ENCODE measurements at regions not wholly inside any gene's neighbourhood (a gene's known extent, or its start where the extent isn't known, plus 50 kb on each side); places are given as distances from the start of the nearest gene placed in this dataset.

- Mint-ChIP-seq H3K27me3 (ENCODE audit: insufficient read depth, unreplicated experiment) (no peaks in the 10 kb centered on the region), H3K27ac (ENCODE audit: low read depth, unreplicated experiment) (no peak overlapping the region), H3K4me3 (ENCODE audit: unreplicated experiment) (no peak overlapping the region), H3K36me3 (ENCODE audit: insufficient read depth, unreplicated experiment) (no peaks in the 10 kb centered on the region), H3K4me1 (ENCODE audit: insufficient read depth, unreplicated experiment) (no peaks in the 10 kb centered on the region), H3K9me3 (ENCODE audit: unreplicated experiment) (peaks cover 21% of the 10 kb centered on the region)
- ChIA-PET POLR2A (no interaction called here), CTCF (interaction anchor here (0.6 to 2.2 kb wide), 15 partner anchors 8 to 626 kb away, joined by 3 to 8 read pairs (median 3); no protein-coding TSS in a partner anchor)
- no TSS peak for BruUV-seq (replicated peaks)
- intact Hi-C loops (cut with micrococcal nuclease), result no loop called here
- no peak for DNase-seq (ENCODE audit: unreplicated experiment)
- peak; percentile 24 for TF ChIP-seq CTCF (IDR thresholded peaks at IDR 0.05; ENCODE audit: unreplicated experiment)
These were observed 227.6 kb upstream of the ASIC2 start for GRCh38 chr17:33520426-33521330.

- POLR2A ChIA-PET, result no interaction called here
- no peak overlapping the region for H3K4me3 Mint-ChIP-seq (ENCODE audit: unreplicated experiment)
- intact Hi-C loops (cut with micrococcal nuclease), result no loop called here
- no peak for DNase-seq (ENCODE audit: unreplicated experiment)
- H3K36me3 Mint-ChIP-seq (ENCODE audit: insufficient read depth, unreplicated experiment), result no peaks in the 10 kb centered on the region
- H3K4me1 Mint-ChIP-seq (ENCODE audit: insufficient read depth, unreplicated experiment), result no peaks in the 10 kb centered on the region
- no TSS peak for BruUV-seq (replicated peaks)
- H3K27me3 Mint-ChIP-seq (ENCODE audit: insufficient read depth, unreplicated experiment), result no peaks in the 10 kb centered on the region
- TF ChIP-seq CTCF (IDR thresholded peaks at IDR 0.05; ENCODE audit: unreplicated experiment), result no peak
- H3K27ac Mint-ChIP-seq (ENCODE audit: low read depth, unreplicated experiment), result no peak overlapping the region
- peaks cover 19% of the 10 kb centered on the region for H3K9me3 Mint-ChIP-seq (ENCODE audit: unreplicated experiment)
- CTCF ChIA-PET, result interaction anchor here (0.6 kb wide), 2 partner anchors 55 to 482 kb away, joined by 3 read pairs; no protein-coding TSS in a partner anchor
These were observed 228.7 kb upstream of the ASIC2 start for GRCh38 chr17:33521784-33522183.

- no peak for DNase-seq (ENCODE audit: unreplicated experiment)
- POLR2A ChIA-PET, result no interaction called here
- CTCF ChIA-PET, result interaction anchor here (1.0 kb wide), 2 partner anchors 12 to 153 kb away, joined by 3 read pairs; no protein-coding TSS in a partner anchor
- no peak overlapping the region for H3K27ac Mint-ChIP-seq (ENCODE audit: low read depth, unreplicated experiment)
- H3K9me3 Mint-ChIP-seq (ENCODE audit: unreplicated experiment), result peaks cover 17% of the 10 kb centered on the region
- H3K4me3 Mint-ChIP-seq (ENCODE audit: unreplicated experiment), result no peak overlapping the region
- BruUV-seq (replicated peaks), result no TSS peak
- intact Hi-C loops (cut with micrococcal nuclease), result no loop called here
- no peak for TF ChIP-seq CTCF (IDR thresholded peaks at IDR 0.05; ENCODE audit: unreplicated experiment)
- H3K4me1 Mint-ChIP-seq (ENCODE audit: insufficient read depth, unreplicated experiment), result no peaks in the 10 kb centered on the region
- H3K36me3 Mint-ChIP-seq (ENCODE audit: insufficient read depth, unreplicated experiment), result no peaks in the 10 kb centered on the region
- no peaks in the 10 kb centered on the region for H3K27me3 Mint-ChIP-seq (ENCODE audit: insufficient read depth, unreplicated experiment)
These were observed 229.5 kb upstream of the ASIC2 start for GRCh38 chr17:33522623-33523022.

GRCh38 chr17:33523577-33523981, 230.5 kb upstream of the ASIC2 start:
- H3K27ac Mint-ChIP-seq (ENCODE audit: low read depth, unreplicated experiment), result no peak overlapping the region
- BruUV-seq (replicated peaks), result no TSS peak
- no peaks in the 10 kb centered on the region for H3K36me3 Mint-ChIP-seq (ENCODE audit: insufficient read depth, unreplicated experiment)
- ChIA-PET POLR2A (interaction anchor here (0.6 kb wide), 1 partner anchor 10 kb away, joined by 3 read pairs; no protein-coding TSS in a partner anchor), CTCF (interaction anchor here (0.6 to 0.8 kb wide), 2 partner anchors 520 to 646 kb away, joined by 3 to 5 read pairs; no protein-coding TSS in a partner anchor)
- no peaks in the 10 kb centered on the region for H3K27me3 Mint-ChIP-seq (ENCODE audit: insufficient read depth, unreplicated experiment)
- intact Hi-C loops (cut with micrococcal nuclease), result no loop called here
- H3K4me1 Mint-ChIP-seq (ENCODE audit: insufficient read depth, unreplicated experiment), result no peaks in the 10 kb centered on the region
- H3K9me3 Mint-ChIP-seq (ENCODE audit: unreplicated experiment), result peaks cover 27% of the 10 kb centered on the region
- DNase-seq (ENCODE audit: unreplicated experiment), result no peak
- no peak for TF ChIP-seq CTCF (IDR thresholded peaks at IDR 0.05; ENCODE audit: unreplicated experiment)
- H3K4me3 Mint-ChIP-seq (ENCODE audit: unreplicated experiment), result no peak overlapping the region

All from MCF 10A (cell line).